ENCODE measurements at regions not wholly inside any gene's neighbourhood (a gene's known extent, or its start where the extent isn't known, plus 50 kb on each side); places are given as distances from the start of the nearest gene placed in this dataset.
A peak's percentile ranks its signal among the peaks of the same experiment; 100 is the strongest.
"Not testable (repeated sequence)": the region's sequence is repeated elsewhere in the genome, so short reads cannot be mapped to it uniquely, and the experiment has no call there.

GRCh38 chr3:30318110-30318509 is 288.3 kb upstream of the TGFBR2 start:
- H3K27ac Mint-ChIP-seq (ENCODE audit: unreplicated experiment) = no peak overlapping the region
- H3K4me3 Mint-ChIP-seq = no peak overlapping the region
- H3K9me3 Mint-ChIP-seq = peaks cover 10% of the 10 kb centered on the region
- DNase-seq (ENCODE audit: low read depth, low spot score) = no peak
- H3K4me1 Mint-ChIP-seq = peaks cover 4% of the 10 kb centered on the region
- no peaks in the 10 kb centered on the region for H3K27me3 Mint-ChIP-seq (ENCODE audit: low read depth)
- H3K36me3 Mint-ChIP-seq (ENCODE audit: low read depth) = no peaks in the 10 kb centered on the region
- TF ChIP-seq, protein P1, sequence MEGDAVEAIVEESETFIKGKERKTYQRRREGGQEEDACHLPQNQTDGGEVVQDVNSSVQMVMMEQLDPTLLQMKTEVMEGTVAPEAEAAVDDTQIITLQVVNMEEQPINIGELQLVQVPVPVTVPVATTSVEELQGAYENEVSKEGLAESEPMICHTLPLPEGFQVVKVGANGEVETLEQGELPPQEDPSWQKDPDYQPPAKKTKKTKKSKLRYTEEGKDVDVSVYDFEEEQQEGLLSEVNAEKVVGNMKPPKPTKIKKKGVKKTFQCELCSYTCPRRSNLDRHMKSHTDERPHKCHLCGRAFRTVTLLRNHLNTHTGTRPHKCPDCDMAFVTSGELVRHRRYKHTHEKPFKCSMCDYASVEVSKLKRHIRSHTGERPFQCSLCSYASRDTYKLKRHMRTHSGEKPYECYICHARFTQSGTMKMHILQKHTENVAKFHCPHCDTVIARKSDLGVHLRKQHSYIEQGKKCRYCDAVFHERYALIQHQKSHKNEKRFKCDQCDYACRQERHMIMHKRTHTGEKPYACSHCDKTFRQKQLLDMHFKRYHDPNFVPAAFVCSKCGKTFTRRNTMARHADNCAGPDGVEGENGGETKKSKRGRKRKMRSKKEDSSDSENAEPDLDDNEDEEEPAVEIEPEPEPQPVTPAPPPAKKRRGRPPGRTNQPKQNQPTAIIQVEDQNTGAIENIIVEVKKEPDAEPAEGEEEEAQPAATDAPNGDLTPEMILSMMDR (conservative IDR thresholded peaks at IDR 0.05) = no peak

- peak; percentile 2 for DNase-seq (ENCODE audit: low read depth, low spot score)
- Mint-ChIP-seq H3K27ac (ENCODE audit: unreplicated experiment) (no peak overlapping the region), H3K27me3 (ENCODE audit: low read depth) (no peaks in the 10 kb centered on the region)
These were observed 286.7 kb upstream of the TGFBR2 start for GRCh38 chr3:30319713-30320112.

GRCh38 chr3:30320392-30320791 is 286.0 kb upstream of the TGFBR2 start:
- H3K4me3 Mint-ChIP-seq = no peak overlapping the region
- peaks cover 13% of the 10 kb centered on the region for H3K9me3 Mint-ChIP-seq
- peaks cover 4% of the 10 kb centered on the region for H3K4me1 Mint-ChIP-seq
- H3K27ac Mint-ChIP-seq (ENCODE audit: unreplicated experiment) = no peak overlapping the region
- DNase-seq (ENCODE audit: low read depth, low spot score) = no peak
- H3K27me3 Mint-ChIP-seq (ENCODE audit: low read depth) = no peaks in the 10 kb centered on the region
- TF ChIP-seq, protein P1 (conservative IDR thresholded peaks at IDR 0.05) = no peak
- H3K36me3 Mint-ChIP-seq (ENCODE audit: low read depth) = no peaks in the 10 kb centered on the region

More at GRCh38 chr3:30319713-30320112, 286.7 kb upstream of the TGFBR2 start:
- Mint-ChIP-seq H3K4me1 (peaks cover 4% of the 10 kb centered on the region), H3K36me3 (ENCODE audit: low read depth) (no peaks in the 10 kb centered on the region), H3K9me3 (peaks cover 13% of the 10 kb centered on the region), H3K4me3 (no peak overlapping the region)
- TF ChIP-seq, protein P1 (conservative IDR thresholded peaks at IDR 0.05) = peak; percentile 49

DNA sequence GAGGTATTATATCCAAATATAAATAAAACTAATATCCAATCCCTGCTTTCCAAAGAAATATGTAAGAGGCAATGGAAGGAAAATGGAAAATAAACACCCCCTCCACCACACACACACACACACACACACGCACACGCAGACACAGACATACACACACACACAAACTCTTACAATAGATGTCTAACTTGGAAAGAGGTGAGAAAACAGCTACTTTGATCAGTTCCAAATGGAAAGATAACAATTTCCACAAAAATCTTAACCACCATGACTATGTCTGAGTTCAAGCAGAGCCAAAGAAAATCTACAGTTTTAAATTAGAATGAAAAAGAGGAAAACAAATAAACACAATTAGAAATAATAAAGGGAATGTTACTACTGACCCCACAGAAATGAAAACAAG is 285.3 kb upstream of the TGFBR2 start:
- TF ChIP-seq, protein P1 (conservative IDR thresholded peaks at IDR 0.05) = no peak
- peaks cover 4% of the 10 kb centered on the region for H3K4me1 Mint-ChIP-seq
- H3K27me3 Mint-ChIP-seq (ENCODE audit: low read depth) = no peaks in the 10 kb centered on the region
- H3K27ac Mint-ChIP-seq (ENCODE audit: unreplicated experiment) = no peak overlapping the region
- no peak for DNase-seq (ENCODE audit: low read depth, low spot score)
- H3K4me3 Mint-ChIP-seq = no peak overlapping the region
- H3K9me3 Mint-ChIP-seq = peaks cover 13% of the 10 kb centered on the region
- H3K36me3 Mint-ChIP-seq (ENCODE audit: low read depth) = no peaks in the 10 kb centered on the region

DNA sequence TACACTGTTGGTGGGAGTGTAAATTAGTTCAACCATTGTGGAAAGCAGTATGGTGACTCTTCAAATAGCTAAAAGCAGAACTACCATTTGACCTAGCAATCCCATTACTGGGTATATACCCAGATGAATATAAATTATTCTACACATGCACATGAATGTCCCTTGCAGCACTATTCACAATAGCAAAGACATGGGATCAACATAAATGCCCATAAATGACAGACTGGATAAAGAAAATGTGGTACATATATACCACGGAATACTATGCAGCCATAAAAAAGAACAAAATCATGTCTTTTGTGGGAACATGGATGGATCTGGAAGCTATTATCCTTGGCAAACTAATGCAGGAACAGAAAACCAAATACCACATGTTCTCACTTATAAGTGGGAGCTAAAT is 282.8 kb upstream of the TGFBR2 start:
- not testable (repeated sequence) for H3K9me3 Mint-ChIP-seq; H3K4me1 Mint-ChIP-seq; H3K27ac Mint-ChIP-seq (ENCODE audit: unreplicated experiment); DNase-seq (ENCODE audit: low read depth, low spot score); H3K4me3 Mint-ChIP-seq; H3K27me3 Mint-ChIP-seq (ENCODE audit: low read depth); H3K36me3 Mint-ChIP-seq (ENCODE audit: low read depth)

GRCh38 chr3:30324587-30324986 is 281.8 kb upstream of the TGFBR2 start:
- peaks cover 10% of the 10 kb centered on the region for H3K9me3 Mint-ChIP-seq
- no peaks in the 10 kb centered on the region for H3K27me3 Mint-ChIP-seq (ENCODE audit: low read depth)
- H3K4me1 Mint-ChIP-seq = peaks cover 2% of the 10 kb centered on the region
- no peak for DNase-seq (ENCODE audit: low read depth, low spot score)
- no peaks in the 10 kb centered on the region for H3K36me3 Mint-ChIP-seq (ENCODE audit: low read depth)
- TF ChIP-seq, protein P1 (conservative IDR thresholded peaks at IDR 0.05) = no peak
- H3K27ac Mint-ChIP-seq (ENCODE audit: unreplicated experiment) = no peak overlapping the region
- no peak overlapping the region for H3K4me3 Mint-ChIP-seq

DNA sequence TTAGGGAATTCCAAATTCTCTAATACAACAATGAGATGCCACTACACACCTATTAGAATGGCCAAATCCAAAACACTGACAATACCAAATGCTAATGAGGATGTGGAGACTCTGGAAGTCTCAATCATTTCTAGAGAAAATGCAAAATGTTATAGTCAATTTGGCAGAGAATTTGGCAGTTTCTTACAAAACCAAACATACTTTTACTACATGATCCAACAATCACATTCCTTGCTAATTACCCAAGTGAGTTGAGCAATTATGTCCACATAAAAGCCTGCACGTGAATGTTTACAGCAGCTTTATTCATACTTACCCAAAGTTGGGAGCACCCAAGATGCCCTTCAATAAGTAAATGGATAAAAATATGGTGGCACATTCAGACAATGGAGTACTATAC is 278.4 kb upstream of the TGFBR2 start:
- H3K27me3 Mint-ChIP-seq (ENCODE audit: low read depth); DNase-seq (ENCODE audit: low read depth, low spot score); H3K27ac Mint-ChIP-seq (ENCODE audit: unreplicated experiment); H3K4me1 Mint-ChIP-seq; H3K4me3 Mint-ChIP-seq; H3K9me3 Mint-ChIP-seq; H3K36me3 Mint-ChIP-seq (ENCODE audit: low read depth): not testable (repeated sequence)

GRCh38 chr3:30328935-30329334 is 277.5 kb upstream of the TGFBR2 start:
- not testable (repeated sequence) for H3K27me3 Mint-ChIP-seq (ENCODE audit: low read depth); H3K36me3 Mint-ChIP-seq (ENCODE audit: low read depth); DNase-seq (ENCODE audit: low read depth, low spot score); H3K27ac Mint-ChIP-seq (ENCODE audit: unreplicated experiment); H3K9me3 Mint-ChIP-seq; H3K4me1 Mint-ChIP-seq; H3K4me3 Mint-ChIP-seq
